ENCODE measurements at regions not wholly inside any gene's neighbourhood (a gene's known extent, or its start where the extent isn't known, plus 50 kb on each side); places are given as distances from the start of the nearest gene placed in this dataset.

GRCh38 chr3:135473449-135473848 is 492.1 kb upstream of the PPP2R3A start:
- no peaks in the 10 kb centered on the region for H3F3A ChIP-seq (ENCODE audit: insufficient read depth, low read length, poor library complexity, severe bottlenecking)
- H3K9me3 ChIP-seq (ENCODE audit: low read length), result no peaks in the 10 kb centered on the region
- no peaks in the 10 kb centered on the region for H3K79me2 ChIP-seq (replicated peaks; ENCODE audit: insufficient read depth, low read length)
- H2AFZ ChIP-seq (ENCODE audit: low read depth, low read length), result no peak overlapping the region
- no peaks in the 10 kb centered on the region for H3K36me3 ChIP-seq (ENCODE audit: insufficient read depth, low read length)
- H4K20me1 ChIP-seq (ENCODE audit: insufficient read depth), result no peaks in the 10 kb centered on the region
- no peak for TF ChIP-seq TAF1 (IDR thresholded peaks at IDR 0.05; ENCODE audit: low read depth)
- TF ChIP-seq SMC3 (conservative IDR thresholded peaks at IDR 0.05; ENCODE audit: poor library complexity), result no peak
- TF ChIP-seq REST (IDR thresholded peaks at IDR 0.05; ENCODE audit: borderline replicate concordance), result no peak
- no peak for TF ChIP-seq EP300 (conservative IDR thresholded peaks at IDR 0.05; ENCODE audit: poor library complexity, severe bottlenecking)
- TF ChIP-seq RAD21 (conservative IDR thresholded peaks at IDR 0.05), result no peak
- no peak for TF ChIP-seq POLR2AphosphoS5 (IDR thresholded peaks at IDR 0.05)
- TF ChIP-seq EZH2 (IDR thresholded peaks at IDR 0.05; ENCODE audit: borderline replicate concordance, insufficient read depth, low read length, poor library complexity, severe bottlenecking), result no peak
- no peak overlapping the region for H3K4me2 ChIP-seq (ENCODE audit: low read length)
- H3K27ac ChIP-seq (ENCODE audit: low read length), result no peak overlapping the region
- H3K9ac ChIP-seq (ENCODE audit: low read length), result no peak overlapping the region
- H3K27me3 ChIP-seq (ENCODE audit: insufficient read depth, low read depth, low read length), result no peaks in the 10 kb centered on the region
- H3K4me3 ChIP-seq (ENCODE audit: low read length), result no peak overlapping the region
- H3K9me2 ChIP-seq (ENCODE audit: insufficient read depth, low read length), result no peaks in the 10 kb centered on the region

- Histone ChIP-seq H3K4me3 (ENCODE audit: low read length) (no peak overlapping the region), H3K27me3 (ENCODE audit: insufficient read depth, low read depth, low read length) (no peaks in the 10 kb centered on the region)
These were observed 478.3 kb upstream of the PPP2R3A start for GRCh38 chr3:135487261-135487660.

More at GRCh38 chr3:135487261-135487660, 478.3 kb upstream of the PPP2R3A start:
- Histone ChIP-seq H3K36me3 (ENCODE audit: insufficient read depth, low read length) (no peaks in the 10 kb centered on the region), H3K9me3 (ENCODE audit: low read length) (no peaks in the 10 kb centered on the region), H4K20me1 (ENCODE audit: insufficient read depth) (no peaks in the 10 kb centered on the region), H3K9me2 (ENCODE audit: insufficient read depth, low read length) (no peaks in the 10 kb centered on the region), H2AFZ (ENCODE audit: low read depth, low read length) (no peak overlapping the region), H3K27ac (ENCODE audit: low read length) (no peak overlapping the region), H3K79me2 (replicated peaks; ENCODE audit: insufficient read depth, low read length) (no peaks in the 10 kb centered on the region), H3F3A (ENCODE audit: insufficient read depth, low read length, poor library complexity, severe bottlenecking) (no peaks in the 10 kb centered on the region), H3K4me2 (ENCODE audit: low read length) (no peak overlapping the region), H3K9ac (ENCODE audit: low read length) (no peak overlapping the region)
- TF ChIP-seq CTCF (IDR thresholded peaks at IDR 0.05; ENCODE audit: poor library complexity, severe bottlenecking) (no peak), EP300 (conservative IDR thresholded peaks at IDR 0.05; ENCODE audit: poor library complexity, severe bottlenecking) (no peak), POLR2AphosphoS5 (IDR thresholded peaks at IDR 0.05) (no peak), EZH2 (IDR thresholded peaks at IDR 0.05; ENCODE audit: borderline replicate concordance, insufficient read depth, low read length, poor library complexity, severe bottlenecking) (no peak), REST (IDR thresholded peaks at IDR 0.05; ENCODE audit: borderline replicate concordance) (no peak), SMC3 (conservative IDR thresholded peaks at IDR 0.05; ENCODE audit: poor library complexity) (no peak), TAF1 (IDR thresholded peaks at IDR 0.05; ENCODE audit: low read depth) (no peak), MXI1 (conservative IDR thresholded peaks at IDR 0.05; ENCODE audit: poor library complexity, severe bottlenecking) (no peak)

Measured in neural cell (in vitro differentiated cells).